Kidney (tissue), 13 donors: ENCODE measurements at regions not wholly inside any gene's neighbourhood (a gene's known extent, or its start where the extent isn't known, plus 50 kb on each side); places are given as distances from the start of the nearest gene placed in this dataset.
"Not testable (repeated sequence)": the region's sequence is repeated elsewhere in the genome, so short reads cannot be mapped to it uniquely, and the experiment has no call there.

Experiments
- DNase-seq, 5 donors: peaks; one replicate each; pipeline ENCODE4 v3.0.0-alpha.2; 2013 to 2020
- FAIRE-seq: peaks from 2 replicates; lab custom pipeline; 2012; peaks lifted over from hg19 to GRCh38; lab: Jason Lieb, UNC
- H3K27ac ChIP-seq, 2 donors: one replicate each; pipeline ENCODE4 v1.7.0; 2013; ENCODE audit warnings: low read depth in 2 of 2, low read length in 2 of 2, inconsistent platforms in 1 of 2
- H3K27me3 ChIP-seq: one replicate; pipeline ENCODE4 v1.7.1; 2013; ENCODE audit warnings: low read length, inconsistent platforms; ENCODE audit not compliant: control insufficient read depth, insufficient read depth
- H3K36me3 ChIP-seq, 3 donors: one replicate each; pipeline versions ENCODE4 v1.7.0 to v1.7.1; 2013; ENCODE audit warnings: low read length in 3 of 3, control low read depth in 1 of 3, inconsistent platforms in 1 of 3; ENCODE audit not compliant: insufficient read depth in 3 of 3, control insufficient read depth in 2 of 3
- H3K4me1 ChIP-seq, 3 donors: one replicate each; pipeline versions ENCODE4 v1.7.0 to v1.7.1; 2013; ENCODE audit warnings: low read length in 3 of 3, inconsistent platforms in 1 of 3, low read depth in 1 of 3; ENCODE audit not compliant: control insufficient read depth in 2 of 3, insufficient read depth in 2 of 3
- H3K4me3 ChIP-seq, 3 donors: one replicate each; pipeline versions ENCODE4 v1.7.0 to v1.8.1; 2013; ENCODE audit warnings: low read length in 3 of 3, control low read depth in 1 of 3, inconsistent platforms in 1 of 3
- H3K9ac ChIP-seq, 3 donors: one replicate each; pipeline versions ENCODE4 v1.7.0 to v1.7.1; 2013; ENCODE audit warnings: low read length in 3 of 3, control low read depth in 1 of 3, inconsistent platforms in 1 of 3
- H3K9me3 ChIP-seq, 3 donors: one replicate each; pipeline versions ENCODE4 v1.7.0 to v1.7.1; 2013; ENCODE audit warnings: low read length in 3 of 3, control low read depth in 1 of 3, inconsistent platforms in 1 of 3; ENCODE audit not compliant: control insufficient read depth in 2 of 3, insufficient read depth in 1 of 3
- intact Hi-C: fragments of 100-400 bp; cut with DNase I; formaldehyde crosslinking; loops from one replicate; pipeline ENCODE4 v1.11.1; 2022
- TF ChIP-seq, protein P1 (sequence below): IDR thresholded peaks from 3 replicates; pipeline ENCODE4 v1.5.1; 2012; ENCODE audit warnings: mild to moderate bottlenecking, moderate library complexity, borderline replicate concordance; ENCODE audit not compliant: insufficient read depth; ENCODE audit errors: extremely low read depth
- donor health status: control.
- donor health status: control.
- donor health status: control.
- donor health status: control.
- donor health status: control.
- donor health status: DM: yes; HTN: yes; CAD: no.
- donor health status: Normal renal cell carcinoma (clear cell type).

DNA sequence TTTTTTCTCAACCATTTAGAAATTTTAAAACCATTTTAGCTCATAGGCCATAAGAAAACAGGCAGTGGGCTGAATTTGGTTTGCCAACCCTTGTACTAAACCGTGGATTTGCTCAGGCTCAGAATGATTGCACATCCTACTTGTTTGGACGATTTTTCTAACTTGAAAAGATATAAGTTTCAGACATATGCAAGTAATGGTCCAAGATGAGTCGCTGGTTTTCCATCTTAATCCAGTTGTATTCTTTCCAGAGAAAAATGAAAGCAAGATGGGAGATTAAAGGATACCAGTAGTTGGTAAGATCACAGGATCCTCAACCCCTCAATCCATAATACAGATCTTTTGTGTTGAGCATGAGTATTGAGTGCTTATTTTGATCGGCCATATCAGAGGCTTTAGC lies 250.9 kb downstream of the TINAG start:
- no peaks in the 10 kb centered on the region for H3K4me1 ChIP-seq
- H3K27ac ChIP-seq = no peak overlapping the region
- DNase-seq (no peak), FAIRE-seq (no peak)
- TF ChIP-seq, protein P1, sequence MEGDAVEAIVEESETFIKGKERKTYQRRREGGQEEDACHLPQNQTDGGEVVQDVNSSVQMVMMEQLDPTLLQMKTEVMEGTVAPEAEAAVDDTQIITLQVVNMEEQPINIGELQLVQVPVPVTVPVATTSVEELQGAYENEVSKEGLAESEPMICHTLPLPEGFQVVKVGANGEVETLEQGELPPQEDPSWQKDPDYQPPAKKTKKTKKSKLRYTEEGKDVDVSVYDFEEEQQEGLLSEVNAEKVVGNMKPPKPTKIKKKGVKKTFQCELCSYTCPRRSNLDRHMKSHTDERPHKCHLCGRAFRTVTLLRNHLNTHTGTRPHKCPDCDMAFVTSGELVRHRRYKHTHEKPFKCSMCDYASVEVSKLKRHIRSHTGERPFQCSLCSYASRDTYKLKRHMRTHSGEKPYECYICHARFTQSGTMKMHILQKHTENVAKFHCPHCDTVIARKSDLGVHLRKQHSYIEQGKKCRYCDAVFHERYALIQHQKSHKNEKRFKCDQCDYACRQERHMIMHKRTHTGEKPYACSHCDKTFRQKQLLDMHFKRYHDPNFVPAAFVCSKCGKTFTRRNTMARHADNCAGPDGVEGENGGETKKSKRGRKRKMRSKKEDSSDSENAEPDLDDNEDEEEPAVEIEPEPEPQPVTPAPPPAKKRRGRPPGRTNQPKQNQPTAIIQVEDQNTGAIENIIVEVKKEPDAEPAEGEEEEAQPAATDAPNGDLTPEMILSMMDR = no peak
- no peak overlapping the region for H3K4me3 ChIP-seq
- H3K9me3 ChIP-seq = peaks cover 0 to 2% (median 2%) of the 10 kb centered on the region in 3 donors
- H3K36me3 ChIP-seq = no peaks in the 10 kb centered on the region
- intact Hi-C loops = no loop called here
- no peaks in the 10 kb centered on the region for H3K27me3 ChIP-seq
- no peak overlapping the region for H3K9ac ChIP-seq

DNA sequence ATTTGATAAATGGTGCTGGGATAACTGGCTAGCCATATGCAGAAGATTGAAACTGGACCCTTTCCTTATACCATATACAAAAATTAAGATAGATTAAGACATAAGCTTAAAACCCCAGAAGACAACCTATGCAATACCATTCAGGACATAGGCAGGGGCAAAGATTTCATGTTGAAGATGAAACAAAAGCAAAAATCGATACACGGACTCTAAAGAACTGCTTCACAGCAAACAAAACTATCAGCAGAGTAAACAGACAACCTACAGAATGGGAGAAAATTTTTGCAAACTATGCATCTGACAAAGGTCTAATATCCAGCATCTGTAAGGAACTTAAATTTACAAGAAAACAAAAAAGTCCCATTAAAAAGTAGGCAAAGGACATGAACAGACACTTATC lies 255.9 kb downstream of the TINAG start:
- H3K4me3 ChIP-seq, intact Hi-C loops, DNase-seq, H3K9me3 ChIP-seq, H3K27me3 ChIP-seq, H3K9ac ChIP-seq, FAIRE-seq, H3K27ac ChIP-seq, H3K4me1 ChIP-seq, H3K36me3 ChIP-seq: not testable (repeated sequence)

DNA sequence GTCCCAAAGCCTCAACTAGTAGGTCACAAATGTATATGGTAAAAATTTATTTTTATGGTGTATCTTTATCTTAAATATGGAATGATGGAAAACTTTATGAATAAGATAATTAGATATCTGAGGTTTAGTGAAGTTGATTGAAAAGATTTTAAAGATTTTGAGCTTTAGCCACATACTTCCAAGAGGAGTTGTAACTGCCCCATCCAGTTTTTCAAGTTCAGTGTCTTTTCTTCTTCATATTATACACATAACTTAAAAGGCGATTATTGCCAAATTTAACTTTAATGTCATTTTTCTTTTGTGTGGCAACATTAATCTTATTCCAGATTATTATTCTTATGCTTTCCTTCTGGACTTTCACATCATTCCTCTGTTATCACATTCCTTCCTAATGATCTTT lies 266.4 kb downstream of the TINAG start:
- FAIRE-seq = no peak
- intact Hi-C loops = no loop called here
- H3K36me3 ChIP-seq = no peaks in the 10 kb centered on the region
- TF ChIP-seq, protein P1 = no peak
- H3K27ac ChIP-seq = no peak overlapping the region
- no peak overlapping the region for H3K4me3 ChIP-seq
- peak in 2 of 5 donors; percentile 7 to 14 for DNase-seq
- no peak overlapping the region for H3K9ac ChIP-seq
- H3K4me1 ChIP-seq = no peaks in the 10 kb centered on the region
- no peaks in the 10 kb centered on the region for H3K9me3 ChIP-seq
- no peaks in the 10 kb centered on the region for H3K27me3 ChIP-seq

DNA sequence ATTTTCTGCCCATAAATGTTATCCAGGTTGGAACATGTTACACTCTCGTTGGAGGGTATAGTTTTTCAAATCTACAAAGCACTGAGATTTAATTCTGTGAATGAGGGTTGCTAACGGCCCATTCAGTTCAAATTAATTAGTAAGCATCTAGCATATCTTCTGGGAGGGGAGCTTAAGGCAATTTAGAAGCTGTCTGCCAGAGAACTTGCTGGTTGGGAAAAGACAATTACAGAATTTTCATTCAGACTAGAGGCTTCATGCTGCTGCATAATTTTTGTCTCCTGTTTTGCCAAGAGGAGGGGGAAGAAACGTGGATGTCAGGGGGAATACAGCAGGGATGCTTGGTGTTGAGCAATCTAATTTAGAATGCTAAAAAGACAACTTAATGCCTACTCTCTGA lies 268.3 kb upstream of the FAM83B start:
- no peak for DNase-seq
- FAIRE-seq = no peak
- H3K27ac ChIP-seq = no peak overlapping the region

More for the DNA sequence above, 268.3 kb upstream of the FAM83B start:
- Histone ChIP-seq H3K4me3 (no peak overlapping the region), H3K9ac (no peak overlapping the region), H3K36me3 (no peaks in the 10 kb centered on the region), H3K27me3 (no peaks in the 10 kb centered on the region), H3K4me1 (no peaks in the 10 kb centered on the region), H3K9me3 (no peaks in the 10 kb centered on the region)
- TF ChIP-seq, protein P1 = no peak
- intact Hi-C loops = no loop called here
